Naive thymus-derived CD4-positive, alpha-beta T cell (primary cell): ENCODE measurements at regions not wholly inside any gene's neighbourhood (a gene's known extent, or its start where the extent isn't known, plus 50 kb on each side); places are given as distances from the start of the nearest gene placed in this dataset.
A peak's percentile ranks its signal among the peaks of the same experiment; 100 is the strongest.
"Not testable (repeated sequence)": the region's sequence is repeated elsewhere in the genome, so short reads cannot be mapped to it uniquely, and the experiment has no call there.

Experiments used
- ATAC-seq: fragments of 150-1000 bp; cut with Tn5 transposase; 2 replicates; pipeline ENCODE4 v1.10.0; 2021; ENCODE audit warnings: mild to moderate bottlenecking, moderate library complexity
- CTCF ChIA-PET: fragments of 350-600 bp; sonication (Branson Sonifier 250); formaldehyde crosslinking; loops from one replicate; lab custom pipeline; 2021; ENCODE audit warnings: antibody characterized with exemption; lab: Charles Lee
- POLR2A ChIA-PET: fragments of 350-600 bp; sonication (Branson Sonifier 250); formaldehyde crosslinking; loops from one replicate; lab custom pipeline; 2021; ENCODE audit warnings: antibody characterized with exemption, inconsistent platforms; lab: Charles Lee
- DNase-seq, 9 donors: peaks; one replicate each; pipeline versions ENCODE4 v3.0.0 to v3.0.0-alpha.2; 2020 to 2022; ENCODE audit warnings: mixed read lengths in 1 of 9
- H3K27ac ChIP-seq: one replicate; pipeline ENCODE4 v1.7.0; 2013; ENCODE audit warnings: mild to moderate bottlenecking, low read depth, low read length, moderate library complexity
- H3K27me3 ChIP-seq, 2 donors: one replicate each; pipeline ENCODE4 v1.7.0; 2013; ENCODE audit warnings: low read length in 2 of 2, mild to moderate bottlenecking in 2 of 2, moderate library complexity in 2 of 2; ENCODE audit not compliant: control insufficient read depth in 2 of 2, insufficient read depth in 2 of 2
- H3K36me3 ChIP-seq, 3 experiments: 1 replicate in 2 of 3; 2 replicates in 1 of 3; pipeline ENCODE4 v1.7.0; 2013; ENCODE audit warnings: low read length in 3 of 3, mild to moderate bottlenecking in 3 of 3, moderate library complexity in 1 of 3; ENCODE audit not compliant: insufficient read depth in 3 of 3, control insufficient read depth in 2 of 3
- H3K4me1 ChIP-seq, 2 donors: one replicate each; pipeline ENCODE4 v1.7.0; 2013; ENCODE audit warnings: low read length in 2 of 2, mild to moderate bottlenecking in 2 of 2, moderate library complexity in 1 of 2; ENCODE audit not compliant: control insufficient read depth in 2 of 2, insufficient read depth in 2 of 2
- H3K4me3 ChIP-seq: 2 replicates; pipeline ENCODE4 v1.7.0; 2013; ENCODE audit warnings: mild to moderate bottlenecking, low read length
- H3K9me3 ChIP-seq, 3 experiments: 1 replicate in 2 of 3; 2 replicates in 1 of 3; pipeline ENCODE4 v1.7.0; 2013; ENCODE audit warnings: low read length in 3 of 3; ENCODE audit not compliant: control insufficient read depth in 2 of 3
- H3K27ac Mint-ChIP-seq, 9 donors: one replicate each; pipeline ENCODE4 v1.8.0; 2020 to 2022; ENCODE audit warnings: mixed read lengths in 9 of 9, mild to moderate bottlenecking in 8 of 9, moderate library complexity in 5 of 9, inconsistent platforms in 2 of 9
- H3K27me3 Mint-ChIP-seq, 5 donors: one replicate each; pipeline ENCODE4 v1.8.0; 2021 to 2022; ENCODE audit warnings: mixed read lengths in 5 of 5, mild to moderate bottlenecking in 1 of 5
- H3K36me3 Mint-ChIP-seq, 5 donors: one replicate each; pipeline ENCODE4 v1.8.0; 2020 to 2022; ENCODE audit warnings: mixed read lengths in 5 of 5, mild to moderate bottlenecking in 3 of 5, inconsistent platforms in 1 of 5
- H3K4me1 Mint-ChIP-seq, 7 donors: one replicate each; pipeline ENCODE4 v1.8.0; 2020 to 2022; ENCODE audit warnings: mixed read lengths in 7 of 7, mild to moderate bottlenecking in 3 of 7, inconsistent platforms in 1 of 7
- H3K4me3 Mint-ChIP-seq, 10 donors: one replicate each; pipeline ENCODE4 v1.8.0; 2020 to 2022; ENCODE audit warnings: mild to moderate bottlenecking in 10 of 10, mixed read lengths in 10 of 10, moderate library complexity in 6 of 10, inconsistent platforms in 2 of 10
- H3K9me3 Mint-ChIP-seq, 11 donors: one replicate each; pipeline ENCODE4 v1.8.0; 2020 to 2022; ENCODE audit warnings: mixed read lengths in 11 of 11, mild to moderate bottlenecking in 4 of 11, inconsistent platforms in 1 of 11, moderate library complexity in 1 of 11
- intact Hi-C, 2 donors: fragments of 100-400 bp; cut with micrococcal nuclease; formaldehyde crosslinking; loops; one replicate each; pipeline ENCODE4 v1.15.1; 2023

DNA sequence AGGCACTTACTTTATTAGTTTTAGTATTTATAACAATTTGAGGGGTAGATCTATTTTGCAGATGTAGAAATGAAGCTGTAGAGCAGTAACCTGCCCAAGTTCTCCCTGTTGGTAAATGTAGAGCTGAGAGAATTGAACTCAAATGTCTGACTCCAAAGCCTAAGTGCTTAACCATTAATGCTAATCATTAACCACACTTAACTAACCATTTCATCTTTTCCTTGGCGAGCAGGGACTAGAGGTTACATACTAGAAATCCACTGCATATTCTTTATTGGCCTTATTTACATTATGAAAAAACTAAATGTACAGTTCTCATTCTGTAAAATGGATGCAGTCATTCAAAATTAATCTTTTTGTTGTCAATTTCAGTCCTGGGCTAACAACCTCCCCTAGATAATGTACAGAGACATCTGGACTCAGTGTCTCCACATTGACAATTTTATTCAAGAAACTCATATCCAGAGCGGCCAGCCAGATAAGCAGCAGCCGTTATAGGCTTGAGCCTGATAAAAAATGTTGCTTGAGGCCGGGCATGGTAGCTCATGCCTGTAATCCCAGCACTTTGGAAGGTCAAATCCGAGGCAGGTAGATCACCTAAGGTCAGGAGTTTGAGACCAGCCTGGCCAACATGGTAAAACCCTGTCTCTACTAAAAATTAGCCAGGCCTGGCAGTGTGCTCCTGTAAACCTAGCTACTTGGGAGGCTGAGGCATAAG lies 76.7 kb upstream of the PICALM start:
- H3K9me3 Mint-ChIP-seq: peaks cover 0 to 6% (median 0%) of the 10 kb centered on the region in 11 donors
- CTCF ChIA-PET: no interaction called here
- ATAC-seq: no peak
- intact Hi-C loops: no loop called here
- no peak for DNase-seq
- no peak overlapping the region for H3K27ac Mint-ChIP-seq
- POLR2A ChIA-PET: interaction anchor here (1.1 kb wide), 1 partner anchor 14 kb away, joined by 3 read pairs; no protein-coding TSS in a partner anchor
- H3K4me3 Mint-ChIP-seq: no peak overlapping the region
- H3K36me3 Mint-ChIP-seq: peaks cover 0 to 16% (median 0%) of the 10 kb centered on the region in 5 donors
- H3K4me1 ChIP-seq: peaks cover 0 to 24% of the 10 kb centered on the region in 2 donors
- no peaks in the 10 kb centered on the region for H3K9me3 ChIP-seq
- H3K36me3 ChIP-seq: no peaks in the 10 kb centered on the region
- H3K27me3 Mint-ChIP-seq: peaks cover 0 to 5% (median 0%) of the 10 kb centered on the region in 5 donors
- H3K27ac ChIP-seq: no peak overlapping the region
- H3K27me3 ChIP-seq: no peaks in the 10 kb centered on the region
- H3K4me1 Mint-ChIP-seq: peaks cover 0 to 46% (median 6%) of the 10 kb centered on the region in 7 donors
- no peak overlapping the region for H3K4me3 ChIP-seq

- H3K4me1 Mint-ChIP-seq: peaks cover 0 to 53% (median 6%) of the 10 kb centered on the region in 7 donors
Observed at GRCh38 chr11:86144846-86145245, 76.0 kb upstream of the PICALM start.

GRCh38 chr11:86144087-86144486 lies 75.2 kb upstream of the PICALM start:
- intact Hi-C loops: loop anchor here in 1 of 2 donors (5.0 kb wide), 2 partner anchors 33 to 48 kb away; no protein-coding TSS in a partner anchor

More at GRCh38 chr11:86144846-86145245, 76.0 kb upstream of the PICALM start:
- Histone ChIP-seq H3K27me3 (no peaks in the 10 kb centered on the region), H3K36me3 (no peaks in the 10 kb centered on the region), H3K4me1 (peaks cover 0 to 24% of the 10 kb centered on the region in 2 donors), H3K4me3 (no peak overlapping the region), H3K27ac (no peak overlapping the region), H3K9me3 (no peaks in the 10 kb centered on the region)
- ChIA-PET POLR2A (interaction anchor here (1.1 kb wide), 1 partner anchor 15 kb away, joined by 3 read pairs; no protein-coding TSS in a partner anchor), CTCF (no interaction called here)
- ATAC-seq (no peak), DNase-seq (no peak)
- Mint-ChIP-seq H3K4me3 (peak overlapping the region in 1 of 10 donors; percentile 4), H3K9me3 (peaks cover 0 to 6% (median 0%) of the 10 kb centered on the region in 11 donors), H3K27ac (peak overlapping the region in 1 of 9 donors; percentile 60), H3K27me3 (peaks cover 0 to 5% (median 0%) of the 10 kb centered on the region in 5 donors), H3K36me3 (peaks cover 0 to 20% (median 0%) of the 10 kb centered on the region in 5 donors)
- intact Hi-C loops: loop anchor here in 1 of 2 donors (5.0 kb wide), 2 partner anchors 32 to 47 kb away; no protein-coding TSS in a partner anchor

GRCh38 chr11:86143087-86144030 lies 74.5 kb upstream of the PICALM start:
- Histone ChIP-seq H3K4me1 (peaks cover 4 to 36% of the 10 kb centered on the region in 2 donors), H3K9me3 (no peaks in the 10 kb centered on the region), H3K27me3 (no peaks in the 10 kb centered on the region), H3K36me3 (no peaks in the 10 kb centered on the region), H3K27ac (no peak overlapping the region), H3K4me3 (no peak overlapping the region)
- Mint-ChIP-seq H3K9me3 (peaks cover 0 to 6% (median 0%) of the 10 kb centered on the region in 11 donors), H3K27ac (peak overlapping the region in 1 of 9 donors; percentile 82), H3K4me3 (peak overlapping the region in 1 of 10 donors; percentile 56), H3K36me3 (peaks cover 0 to 20% (median 0%) of the 10 kb centered on the region in 5 donors), H3K4me1 (peaks cover 10 to 63% (median 15%) of the 10 kb centered on the region in 7 donors), H3K27me3 (peaks cover 0 to 5% (median 0%) of the 10 kb centered on the region in 5 donors)
- CTCF ChIA-PET: no interaction called here
- no peak for DNase-seq
- ATAC-seq: peak; percentile 86
- POLR2A ChIA-PET: no interaction called here
- intact Hi-C loops: loop anchor here in 1 of 2 donors (5.0 kb wide), 2 partner anchors 34 to 49 kb away; no protein-coding TSS in a partner anchor

More at GRCh38 chr11:86144087-86144486, 75.2 kb upstream of the PICALM start:
- H3K9me3 Mint-ChIP-seq, H3K27ac ChIP-seq, H3K27me3 Mint-ChIP-seq, DNase-seq, H3K36me3 ChIP-seq, CTCF ChIA-PET, H3K9me3 ChIP-seq, POLR2A ChIA-PET, ATAC-seq, H3K27me3 ChIP-seq, H3K4me3 ChIP-seq: not testable (repeated sequence)
- Mint-ChIP-seq H3K27ac (peak overlapping the region in 1 of 9 donors; percentile 60), H3K4me3 (peak overlapping the region in 1 of 10 donors; percentile 15), H3K36me3 (peaks cover 0 to 20% (median 0%) of the 10 kb centered on the region in 5 donors), H3K4me1 (peaks cover 3 to 56% (median 9%) of the 10 kb centered on the region in 7 donors)
- H3K4me1 ChIP-seq: peaks cover 4 to 30% of the 10 kb centered on the region in 2 donors

- Histone ChIP-seq H3K36me3 (no peaks in the 10 kb centered on the region), H3K4me1 (peaks cover 4 to 37% of the 10 kb centered on the region in 2 donors), H3K27ac (no peak overlapping the region), H3K9me3 (no peaks in the 10 kb centered on the region), H3K4me3 (no peak overlapping the region), H3K27me3 (no peaks in the 10 kb centered on the region)
- POLR2A ChIA-PET: interaction anchor here (0.5 kb wide), 1 partner anchor 14 kb away, joined by 3 read pairs; no protein-coding TSS in a partner anchor
- Mint-ChIP-seq H3K4me1 (peaks cover 11 to 65% (median 16%) of the 10 kb centered on the region in 7 donors), H3K27me3 (no peaks in the 10 kb centered on the region), H3K9me3 (peaks cover 0 to 6% (median 0%) of the 10 kb centered on the region in 11 donors), H3K4me3 (no peak overlapping the region), H3K36me3 (peaks cover 0 to 17% (median 0%) of the 10 kb centered on the region in 5 donors), H3K27ac (peak overlapping the region in 1 of 9 donors; percentile 4)
- ATAC-seq: no peak
- CTCF ChIA-PET: no interaction called here
- intact Hi-C loops: loop anchor here in 1 of 2 donors (5.0 kb wide), 2 partner anchors 35 to 50 kb away; no protein-coding TSS in a partner anchor
- DNase-seq: no peak
Observed at GRCh38 chr11:86142170-86142569, 73.3 kb upstream of the PICALM start.

- Histone ChIP-seq H3K9me3 (no peaks in the 10 kb centered on the region), H3K27me3 (no peaks in the 10 kb centered on the region), H3K36me3 (no peaks in the 10 kb centered on the region), H3K27ac (no peak overlapping the region), H3K4me1 (peaks cover 4 to 37% of the 10 kb centered on the region in 2 donors), H3K4me3 (no peak overlapping the region)
- Mint-ChIP-seq H3K9me3 (peaks cover 0 to 5% (median 0%) of the 10 kb centered on the region in 11 donors), H3K4me1 (peaks cover 11 to 64% (median 16%) of the 10 kb centered on the region in 7 donors), H3K4me3 (peak overlapping the region in 1 of 10 donors; percentile 13), H3K36me3 (peaks cover 0 to 15% (median 0%) of the 10 kb centered on the region in 5 donors), H3K27ac (peak overlapping the region in 1 of 9 donors; percentile 48), H3K27me3 (no peaks in the 10 kb centered on the region)
- DNase-seq (no peak), ATAC-seq (peak; percentile 51)
- intact Hi-C loops: loop anchor here in 1 of 2 donors (2.0 to 5.0 kb wide), 3 partner anchors 36 to 75 kb away; no protein-coding TSS in a partner anchor
- ChIA-PET CTCF (no interaction called here), POLR2A (no interaction called here)
Observed at GRCh38 chr11:86141727-86142126, 72.8 kb upstream of the PICALM start.
